ENCODE measurements at regions not wholly inside any gene's neighbourhood (a gene's known extent, or its start where the extent isn't known, plus 50 kb on each side); places are given as distances from the start of the nearest gene placed in this dataset.
"Not testable (repeated sequence)": the region's sequence is repeated elsewhere in the genome, so short reads cannot be mapped to it uniquely, and the experiment has no call there.

DNA sequence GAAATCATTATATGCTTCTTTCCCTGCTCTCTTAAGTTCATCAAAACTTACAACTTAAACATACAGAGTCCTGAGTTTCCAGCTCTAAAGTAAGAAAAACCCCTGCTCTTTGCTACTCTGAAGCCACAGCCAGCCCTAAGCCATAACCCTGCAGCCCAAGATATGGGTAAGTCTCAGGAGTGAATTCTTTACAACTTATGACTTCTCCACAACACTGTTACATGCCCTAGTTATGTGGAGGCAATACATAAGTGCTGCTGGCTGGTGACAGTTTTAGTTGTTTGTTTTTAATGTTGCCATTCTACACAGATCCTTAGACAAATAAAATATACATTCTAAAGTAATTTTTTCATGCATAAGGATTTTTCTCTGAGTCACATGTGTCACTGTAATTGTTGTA, 100.2 kb downstream of the FBXO8 start:
- FAIRE-seq = no peak

DNA sequence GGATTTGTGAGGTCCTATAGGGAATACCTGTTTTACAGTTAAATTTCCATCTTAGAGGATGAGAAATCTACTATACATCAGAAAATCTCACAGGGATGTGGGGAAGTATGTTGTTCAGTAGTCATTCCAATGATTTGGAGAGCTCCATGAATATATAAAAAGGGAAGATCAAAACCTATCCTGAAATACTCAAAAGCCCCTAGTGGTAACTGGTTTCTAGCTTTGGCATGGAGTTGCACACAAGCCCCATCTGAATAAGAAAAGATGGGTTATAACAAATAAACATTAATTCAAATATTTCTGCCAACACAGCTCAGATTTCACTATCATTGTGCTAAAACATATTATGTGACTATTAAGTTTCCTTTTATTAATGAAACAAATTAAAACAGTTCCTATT, 101.6 kb downstream of the FBXO8 start:
- FAIRE-seq = no peak

GRCh38 chr4:174177536-174177935, 105.9 kb downstream of the FBXO8 start:
- no peak for FAIRE-seq

DNA sequence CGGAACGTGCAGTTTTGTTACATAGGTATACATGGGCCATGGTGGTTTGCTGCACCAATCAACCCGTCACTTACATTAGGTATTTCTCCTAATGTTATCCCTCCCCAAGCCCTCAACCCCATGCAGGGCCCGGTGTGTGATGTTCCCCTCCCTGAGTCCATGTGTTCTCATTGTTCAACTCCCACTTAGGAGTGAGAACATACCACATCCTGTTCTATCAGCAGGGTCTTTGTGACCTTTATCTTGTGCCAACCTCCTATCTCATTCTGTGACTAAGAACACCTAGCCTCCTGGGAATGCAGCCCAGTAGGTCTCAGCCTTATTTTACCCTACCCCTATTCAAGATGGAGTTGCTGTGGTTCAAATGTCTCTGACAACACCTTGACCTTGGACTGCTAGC, 107.6 kb downstream of the FBXO8 start:
- FAIRE-seq = not testable (repeated sequence)

DNA sequence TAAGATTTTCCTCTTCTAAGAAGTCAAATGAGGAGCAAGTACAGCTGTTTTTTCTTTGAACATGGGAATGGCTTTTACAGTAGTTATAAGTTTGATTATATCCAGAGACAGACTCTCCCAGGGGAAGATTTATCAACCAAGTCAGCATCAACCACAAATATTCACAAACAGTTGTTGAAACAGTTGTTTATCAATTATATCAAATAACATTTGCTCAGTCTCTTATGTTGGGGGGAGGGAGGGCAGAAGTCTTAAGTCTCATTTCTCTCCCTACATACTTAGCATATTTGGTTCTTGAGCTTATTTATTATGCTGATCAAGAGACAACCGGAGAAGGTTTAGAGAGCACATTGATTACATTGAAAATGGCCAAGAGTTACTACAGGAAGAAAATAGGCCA, 110.1 kb downstream of the FBXO8 start:
- peak; percentile 99 for FAIRE-seq

DNA sequence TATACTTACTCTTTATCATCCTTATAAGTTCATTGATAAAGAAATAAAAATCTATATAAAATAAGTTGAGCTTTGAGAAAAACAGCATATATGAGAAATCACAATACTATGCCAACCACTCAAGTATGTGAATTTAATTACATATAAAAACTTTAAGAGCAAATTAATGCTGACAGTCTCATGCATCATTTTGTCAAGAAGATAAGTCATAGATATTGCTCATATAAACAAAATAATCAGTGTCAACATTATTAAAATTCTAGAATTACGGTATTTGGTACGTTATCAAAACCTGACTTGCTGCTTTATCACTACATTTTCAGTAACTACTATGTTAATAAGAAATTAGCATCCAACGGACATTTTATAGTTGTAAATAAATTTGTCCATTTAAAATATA, 111.2 kb downstream of the FBXO8 start:
- no peak for FAIRE-seq

DNA sequence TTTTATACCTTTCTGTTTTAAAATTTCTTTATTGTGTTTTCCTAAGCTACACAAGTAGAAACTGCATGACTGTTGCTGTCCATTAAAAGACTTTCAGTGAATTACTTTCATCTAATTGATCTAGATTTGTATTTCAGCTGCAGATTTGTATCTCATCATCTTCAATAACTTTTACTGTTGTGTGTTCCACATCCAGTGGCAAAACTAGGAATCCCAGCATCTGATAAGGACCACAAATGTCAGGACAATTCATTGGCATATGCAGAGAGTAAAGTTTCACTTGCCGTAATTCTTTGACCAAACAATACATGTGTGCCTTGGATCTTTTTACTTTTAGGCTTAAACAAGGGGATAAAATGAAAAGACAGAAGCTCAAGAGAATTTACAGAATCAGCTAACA, 112.6 kb downstream of the FBXO8 start:
- FAIRE-seq = no peak

- no peak for FAIRE-seq
Measured at GRCh38 chr4:174170091-174170490, 113.4 kb downstream of the FBXO8 start.

- FAIRE-seq = no peak
Measured at GRCh38 chr4:174157106-174157607, 126.3 kb downstream of the FBXO8 start.

DNA sequence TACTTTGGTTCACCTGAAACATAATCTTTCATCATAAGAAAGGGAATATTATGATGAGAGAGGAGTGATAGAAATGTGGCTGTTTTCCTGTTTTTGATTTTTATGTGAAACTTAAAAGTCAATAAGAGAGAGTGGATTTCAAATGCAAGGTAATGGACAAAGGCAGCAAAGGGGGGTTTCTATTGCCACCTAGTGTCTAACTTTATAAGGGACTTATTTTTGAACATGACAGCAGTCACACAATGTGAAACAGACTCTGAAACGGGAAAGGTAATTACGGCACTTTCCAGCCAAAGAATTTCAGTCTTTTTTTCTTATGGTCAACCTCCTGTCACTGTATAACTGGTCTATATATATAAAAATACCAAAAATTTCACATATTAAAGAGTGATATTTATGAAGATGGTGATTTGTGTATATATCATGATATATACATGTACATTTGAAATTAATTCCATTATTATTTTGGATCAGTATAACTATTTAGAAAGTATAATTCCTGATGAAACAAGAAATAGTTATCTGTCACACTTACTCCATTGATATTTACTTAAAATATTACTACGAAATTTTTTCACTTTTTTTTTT, 127.1 kb downstream of the FBXO8 start:
- peak; percentile 85 for FAIRE-seq

DNA sequence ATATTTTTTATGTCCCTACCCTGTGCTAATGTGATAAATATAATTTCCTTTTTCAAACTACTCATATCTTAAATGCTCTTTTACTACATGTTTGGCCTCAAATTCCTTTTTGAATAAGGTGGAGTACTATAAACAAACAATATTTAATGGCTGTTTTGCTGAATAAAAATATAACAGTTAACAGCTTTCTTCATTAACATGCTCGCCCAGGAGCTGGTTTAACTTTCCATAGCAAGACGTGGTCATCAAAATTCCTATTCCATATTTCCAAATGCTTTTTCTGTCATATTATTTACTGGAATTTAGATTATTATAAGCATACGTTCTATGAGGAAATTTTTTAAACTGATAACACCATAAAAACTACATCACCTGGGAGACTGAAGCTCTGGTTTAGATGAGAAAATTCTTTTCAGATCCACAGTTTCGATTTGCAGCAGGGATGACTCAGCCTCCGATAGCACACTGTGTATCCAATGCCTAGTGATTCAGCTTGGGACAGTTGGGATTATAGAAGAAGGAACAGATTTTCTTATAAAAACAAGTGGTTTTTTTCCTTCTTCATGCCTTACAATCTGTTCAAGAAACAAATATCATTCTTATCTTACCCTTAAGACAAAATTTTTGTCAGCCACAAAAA, 129.1 kb downstream of the FBXO8 start:
- no peak for FAIRE-seq

- no peak for FAIRE-seq
Measured at GRCh38 chr4:174152717-174153466, 130.6 kb downstream of the FBXO8 start.

GRCh38 chr4:174147863-174148262, 135.6 kb downstream of the FBXO8 start:
- FAIRE-seq = no peak

- no peak for FAIRE-seq
Measured at GRCh38 chr4:174144106-174144505, 139.4 kb downstream of the FBXO8 start.

GRCh38 chr4:174141876-174142275, 141.6 kb downstream of the FBXO8 start:
- no peak for FAIRE-seq

- FAIRE-seq = no peak
Measured at GRCh38 chr4:174138616-174139015, 144.9 kb downstream of the FBXO8 start.

GRCh38 chr4:174137698-174138097, 145.8 kb downstream of the FBXO8 start:
- no peak for FAIRE-seq

DNA sequence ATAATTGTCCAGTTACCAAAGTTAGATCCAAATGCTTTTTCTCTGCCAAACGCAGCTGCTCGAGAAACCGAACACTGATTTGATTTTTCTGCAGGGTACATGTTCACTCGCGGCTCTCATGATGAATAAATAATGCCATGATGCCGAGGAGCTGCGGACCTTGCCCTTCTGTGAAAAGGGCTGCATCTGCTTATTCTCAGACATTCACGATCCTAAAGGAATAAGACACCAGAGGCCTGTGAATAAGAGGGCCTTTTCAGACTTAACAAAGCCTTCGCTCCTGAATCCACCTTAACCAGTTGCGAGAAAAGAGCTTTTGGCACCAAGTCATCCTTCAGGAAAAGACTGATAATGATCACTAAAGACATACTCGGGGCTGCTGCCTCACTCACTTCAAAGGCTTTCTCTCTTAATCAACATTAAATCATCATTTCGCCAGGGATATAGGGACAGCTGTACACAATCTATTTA, 147.5 kb downstream of the FBXO8 start:
- FAIRE-seq = no peak

- no peak for FAIRE-seq
Measured at GRCh38 chr4:174135530-174135929, 147.9 kb downstream of the FBXO8 start.

DNA sequence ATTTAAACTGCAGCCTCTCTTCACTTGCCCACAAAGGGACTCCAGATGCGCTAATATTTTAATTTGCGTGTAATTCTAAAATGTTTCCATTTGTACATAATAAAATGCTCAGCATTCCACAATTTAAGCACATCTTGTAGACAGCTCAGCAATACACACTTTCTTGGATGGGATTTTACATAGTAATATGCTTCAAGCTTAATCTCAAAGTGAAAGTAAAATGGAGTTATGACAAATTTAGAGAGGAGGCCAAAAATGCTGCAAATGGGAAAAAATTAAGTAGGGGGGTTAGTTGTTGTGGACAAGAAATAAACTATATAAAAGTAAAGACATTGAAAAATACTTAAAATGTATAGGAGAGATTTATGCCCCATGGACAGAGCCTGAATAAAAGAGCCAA, 149.1 kb downstream of the FBXO8 start:
- no peak for FAIRE-seq

DNA sequence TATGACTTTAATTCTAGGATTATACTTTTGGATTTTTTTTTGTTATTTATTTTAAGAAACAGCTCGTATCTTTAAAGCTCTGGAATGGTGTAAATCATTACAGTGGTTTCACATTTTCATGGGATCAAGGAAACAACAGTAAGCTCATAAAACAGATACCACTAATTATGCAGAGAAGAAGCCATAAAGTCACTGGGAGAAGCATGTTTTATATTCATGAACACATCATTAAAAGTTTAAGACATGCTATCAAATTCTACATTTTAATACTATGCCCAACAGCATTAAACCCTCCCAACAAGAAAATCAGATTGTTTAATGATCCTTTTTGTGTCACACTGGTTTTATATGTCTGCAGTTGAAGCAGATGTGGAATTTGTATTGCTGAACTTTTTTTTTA, 149.9 kb downstream of the FBXO8 start:
- peak; percentile 98 for FAIRE-seq

GRCh38 chr4:174131901-174132300, 151.6 kb downstream of the FBXO8 start:
- FAIRE-seq = no peak

DNA sequence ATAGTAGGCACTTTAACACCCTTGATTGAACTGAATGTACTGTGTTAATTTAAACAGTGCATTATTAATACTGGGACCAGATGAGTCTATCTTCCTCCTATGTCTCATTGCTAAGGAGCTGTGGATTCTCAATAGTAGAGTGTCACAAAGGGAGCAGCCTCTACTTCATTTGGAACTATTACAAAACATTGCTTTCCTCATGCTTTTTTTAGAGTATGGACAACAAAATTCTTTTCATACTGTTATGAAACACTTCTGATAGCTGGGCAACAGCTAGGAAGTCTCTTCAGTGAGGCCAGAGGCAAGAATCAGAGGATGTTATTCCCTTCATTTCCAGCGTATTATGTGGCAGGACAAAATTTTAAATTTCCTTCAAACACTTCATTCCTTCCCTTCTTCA, 160.8 kb downstream of the FBXO8 start:
- FAIRE-seq = no peak

Data from endometrium (tissue), 2 donors.